ENCODE measurements at regions not wholly inside any gene's neighbourhood (a gene's known extent, or its start where the extent isn't known, plus 50 kb on each side); places are given as distances from the start of the nearest gene placed in this dataset.

GRCh38 chr3:102158080-102158740, 276.6 kb upstream of the ZPLD1 start:
- ChIA-PET POLR2A (no interaction called here), CTCF (no interaction called here)
- Histone ChIP-seq H3K4me1 (ENCODE audit: insufficient read depth, low read length) (no peaks in the 10 kb centered on the region), H3K27ac (ENCODE audit: low read depth, low read length) (no peak overlapping the region), H3K36me3 (ENCODE audit: insufficient read depth, low read length) (no peaks in the 10 kb centered on the region), H3K4me3 (ENCODE audit: low read length) (no peak overlapping the region), H3K27me3 (ENCODE audit: insufficient read depth, low read length, poor library complexity, severe bottlenecking) (no peaks in the 10 kb centered on the region), H3K9me3 (ENCODE audit: low read length) (no peaks in the 10 kb centered on the region)
- Mint-ChIP-seq H3K4me1 (peaks cover 3 to 5% (median 4%) of the 10 kb centered on the region in 3 donors), H3K27me3 (peaks cover 3 to 5% of the 10 kb centered on the region in 2 donors), H3K27ac (no peak overlapping the region), H3K36me3 (no peaks in the 10 kb centered on the region), H3K9me3 (no peaks in the 10 kb centered on the region), H3K4me3 (no peak overlapping the region)
- DNase-seq: no peak

GRCh38 chr3:102159810-102160451, 274.9 kb upstream of the ZPLD1 start:
- no peak overlapping the region for H3K27ac Mint-ChIP-seq
- no peak for DNase-seq
- H3K4me3 Mint-ChIP-seq: no peak overlapping the region
- no peaks in the 10 kb centered on the region for H3K36me3 Mint-ChIP-seq
- no peaks in the 10 kb centered on the region for H3K9me3 Mint-ChIP-seq
- no peaks in the 10 kb centered on the region for H3K36me3 ChIP-seq (ENCODE audit: insufficient read depth, low read length)
- H3K4me1 Mint-ChIP-seq: peaks cover 3 to 6% (median 6%) of the 10 kb centered on the region in 3 donors
- H3K4me1 ChIP-seq (ENCODE audit: insufficient read depth, low read length): no peaks in the 10 kb centered on the region
- H3K27me3 ChIP-seq (ENCODE audit: insufficient read depth, low read length, poor library complexity, severe bottlenecking): no peaks in the 10 kb centered on the region
- CTCF ChIA-PET: no interaction called here
- POLR2A ChIA-PET: no interaction called here
- H3K27ac ChIP-seq (ENCODE audit: low read depth, low read length): no peak overlapping the region
- no peak overlapping the region for H3K4me3 ChIP-seq (ENCODE audit: low read length)
- H3K9me3 ChIP-seq (ENCODE audit: low read length): no peaks in the 10 kb centered on the region
- peaks cover 0 to 3% of the 10 kb centered on the region in 2 donors for H3K27me3 Mint-ChIP-seq

GRCh38 chr3:102161384-102162006, 273.3 kb upstream of the ZPLD1 start:
- Histone ChIP-seq H3K4me1 (ENCODE audit: insufficient read depth, low read length) (no peaks in the 10 kb centered on the region), H3K36me3 (ENCODE audit: insufficient read depth, low read length) (no peaks in the 10 kb centered on the region), H3K9me3 (ENCODE audit: low read length) (no peaks in the 10 kb centered on the region), H3K4me3 (ENCODE audit: low read length) (no peak overlapping the region), H3K27ac (ENCODE audit: low read depth, low read length) (no peak overlapping the region), H3K27me3 (ENCODE audit: insufficient read depth, low read length, poor library complexity, severe bottlenecking) (no peaks in the 10 kb centered on the region)
- Mint-ChIP-seq H3K27me3 (peaks cover 0 to under 1% of the 10 kb centered on the region in 2 donors), H3K27ac (no peak overlapping the region), H3K36me3 (no peaks in the 10 kb centered on the region), H3K4me3 (no peak overlapping the region), H3K4me1 (peaks cover 3 to 6% (median 6%) of the 10 kb centered on the region in 3 donors), H3K9me3 (no peaks in the 10 kb centered on the region)
- DNase-seq: no peak
- POLR2A ChIA-PET: no interaction called here
- CTCF ChIA-PET: interaction anchor here (1.4 kb wide), 1 partner anchor 68 kb away, joined by 3 read pairs; no protein-coding TSS in a partner anchor

- H3K9me3 Mint-ChIP-seq: no peaks in the 10 kb centered on the region
- H3K27me3 Mint-ChIP-seq: no peaks in the 10 kb centered on the region
- no peak overlapping the region for H3K4me3 ChIP-seq (ENCODE audit: low read length)
- H3K4me1 Mint-ChIP-seq: peaks cover 3 to 6% (median 6%) of the 10 kb centered on the region in 3 donors
- H3K27me3 ChIP-seq (ENCODE audit: insufficient read depth, low read length, poor library complexity, severe bottlenecking): no peaks in the 10 kb centered on the region
- ChIA-PET POLR2A (no interaction called here), CTCF (interaction anchor here (1.4 kb wide), 1 partner anchor 67 kb away, joined by 3 read pairs; no protein-coding TSS in a partner anchor)
- no peaks in the 10 kb centered on the region for H3K36me3 ChIP-seq (ENCODE audit: insufficient read depth, low read length)
- no peak overlapping the region for H3K27ac ChIP-seq (ENCODE audit: low read depth, low read length)
- no peak for DNase-seq
- no peak overlapping the region for H3K27ac Mint-ChIP-seq
- H3K36me3 Mint-ChIP-seq: no peaks in the 10 kb centered on the region
- H3K4me1 ChIP-seq (ENCODE audit: insufficient read depth, low read length): no peaks in the 10 kb centered on the region
- H3K4me3 Mint-ChIP-seq: no peak overlapping the region
- no peaks in the 10 kb centered on the region for H3K9me3 ChIP-seq (ENCODE audit: low read length)
These were observed 272.6 kb upstream of the ZPLD1 start for GRCh38 chr3:102162251-102162650.

GRCh38 chr3:102163039-102163817, 271.6 kb upstream of the ZPLD1 start:
- Histone ChIP-seq H3K27ac (ENCODE audit: low read depth, low read length) (no peak overlapping the region), H3K4me1 (ENCODE audit: insufficient read depth, low read length) (no peaks in the 10 kb centered on the region), H3K36me3 (ENCODE audit: insufficient read depth, low read length) (no peaks in the 10 kb centered on the region), H3K9me3 (ENCODE audit: low read length) (no peaks in the 10 kb centered on the region), H3K27me3 (ENCODE audit: insufficient read depth, low read length, poor library complexity, severe bottlenecking) (no peaks in the 10 kb centered on the region), H3K4me3 (ENCODE audit: low read length) (no peak overlapping the region)
- ChIA-PET POLR2A (interaction anchor here (0.6 kb wide), 1 partner anchor 14 kb away, joined by 7 read pairs; no protein-coding TSS in a partner anchor), CTCF (no interaction called here)
- Mint-ChIP-seq H3K27me3 (no peaks in the 10 kb centered on the region), H3K27ac (peak overlapping the region in 2 of 8 donors; percentile 0), H3K4me3 (no peak overlapping the region), H3K9me3 (no peaks in the 10 kb centered on the region), H3K36me3 (no peaks in the 10 kb centered on the region), H3K4me1 (peaks cover 3 to 6% (median 6%) of the 10 kb centered on the region in 3 donors)
- no peak for DNase-seq

DNA sequence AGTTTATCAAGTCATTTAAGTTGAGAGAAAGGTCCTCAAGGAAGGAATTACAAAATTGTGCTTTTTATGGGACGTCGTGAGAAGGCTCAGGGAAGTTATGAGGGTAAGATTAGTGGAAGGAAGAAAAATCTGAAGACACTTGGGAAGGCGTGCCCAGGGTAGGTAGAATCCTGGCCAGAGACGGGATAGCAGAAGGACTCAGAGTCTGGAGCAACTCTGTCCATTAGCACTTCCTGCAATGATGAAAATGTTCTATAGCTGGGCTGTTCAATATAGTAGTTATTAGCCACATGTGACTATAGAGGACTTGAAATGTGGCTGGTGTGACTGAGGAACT, 271.0 kb upstream of the ZPLD1 start:
- Histone ChIP-seq H3K27me3 (ENCODE audit: insufficient read depth, low read length, poor library complexity, severe bottlenecking) (no peaks in the 10 kb centered on the region), H3K4me1 (ENCODE audit: insufficient read depth, low read length) (no peaks in the 10 kb centered on the region), H3K4me3 (ENCODE audit: low read length) (no peak overlapping the region), H3K27ac (ENCODE audit: low read depth, low read length) (no peak overlapping the region), H3K9me3 (ENCODE audit: low read length) (no peaks in the 10 kb centered on the region), H3K36me3 (ENCODE audit: insufficient read depth, low read length) (no peaks in the 10 kb centered on the region)
- ChIA-PET POLR2A (no interaction called here), CTCF (no interaction called here)
- Mint-ChIP-seq H3K36me3 (no peaks in the 10 kb centered on the region), H3K4me3 (no peak overlapping the region), H3K27me3 (no peaks in the 10 kb centered on the region), H3K4me1 (peaks cover 3 to 6% (median 6%) of the 10 kb centered on the region in 3 donors), H3K27ac (no peak overlapping the region), H3K9me3 (no peaks in the 10 kb centered on the region)
- DNase-seq: no peak

DNA sequence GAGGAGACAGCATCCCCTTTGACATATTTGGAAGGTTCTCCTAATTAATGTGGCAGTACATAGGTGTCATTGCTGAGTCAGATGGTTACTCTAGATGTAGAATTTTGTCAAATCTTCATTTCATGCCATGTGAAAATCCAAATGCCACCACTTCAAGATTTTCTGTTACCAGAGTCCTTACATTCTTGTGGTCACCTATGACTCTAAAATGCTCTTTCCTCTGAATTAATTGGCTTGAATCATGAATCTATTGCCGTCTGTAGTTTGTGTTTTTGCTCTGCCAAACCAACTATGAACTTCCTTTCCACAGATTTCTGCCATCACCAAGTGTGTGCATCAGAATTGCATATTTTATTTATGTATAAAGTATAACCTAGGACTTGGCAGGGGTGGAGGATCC, 269.4 kb upstream of the ZPLD1 start:
- no peak for DNase-seq
- Mint-ChIP-seq H3K4me1 (peaks cover 3 to 6% (median 6%) of the 10 kb centered on the region in 3 donors), H3K4me3 (no peak overlapping the region), H3K36me3 (no peaks in the 10 kb centered on the region), H3K27me3 (no peaks in the 10 kb centered on the region), H3K27ac (no peak overlapping the region), H3K9me3 (no peaks in the 10 kb centered on the region)
- Histone ChIP-seq H3K36me3 (ENCODE audit: insufficient read depth, low read length) (no peaks in the 10 kb centered on the region), H3K27ac (ENCODE audit: low read depth, low read length) (no peak overlapping the region), H3K27me3 (ENCODE audit: insufficient read depth, low read length, poor library complexity, severe bottlenecking) (no peaks in the 10 kb centered on the region), H3K4me3 (ENCODE audit: low read length) (no peak overlapping the region), H3K4me1 (ENCODE audit: insufficient read depth, low read length) (no peaks in the 10 kb centered on the region), H3K9me3 (ENCODE audit: low read length) (no peaks in the 10 kb centered on the region)
- POLR2A ChIA-PET: no interaction called here
- CTCF ChIA-PET: no interaction called here

DNA sequence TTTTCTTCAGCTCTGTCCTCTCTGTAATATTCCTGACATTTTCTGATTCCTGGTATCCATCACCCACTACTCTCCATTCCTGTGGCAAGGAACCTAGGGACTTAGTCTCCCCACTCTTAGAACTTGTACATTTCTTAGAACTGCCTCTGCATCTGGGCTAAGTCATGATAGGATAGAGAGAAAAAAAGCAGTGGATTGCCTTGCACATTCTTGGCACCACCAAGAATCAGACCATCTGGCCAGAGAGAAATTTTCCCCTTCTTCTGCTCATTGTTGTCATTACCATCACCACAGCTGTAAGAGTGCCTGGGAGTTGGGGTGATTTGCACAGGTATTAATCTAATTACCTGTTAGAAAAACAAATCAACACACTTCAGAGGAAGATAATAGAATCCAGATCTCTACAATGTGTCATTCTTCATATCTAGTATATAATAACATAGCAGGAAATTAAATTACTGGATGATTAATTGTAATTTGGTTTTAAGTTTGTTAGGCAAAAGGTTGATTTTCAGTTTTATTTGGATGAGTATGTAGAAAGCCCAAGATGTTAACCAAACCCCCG, 264.8 kb upstream of the ZPLD1 start:
- Histone ChIP-seq H3K27me3 (ENCODE audit: insufficient read depth, low read length, poor library complexity, severe bottlenecking) (no peaks in the 10 kb centered on the region), H3K4me3 (ENCODE audit: low read length) (no peak overlapping the region), H3K4me1 (ENCODE audit: insufficient read depth, low read length) (no peaks in the 10 kb centered on the region), H3K9me3 (ENCODE audit: low read length) (no peaks in the 10 kb centered on the region), H3K36me3 (ENCODE audit: insufficient read depth, low read length) (no peaks in the 10 kb centered on the region), H3K27ac (ENCODE audit: low read depth, low read length) (no peak overlapping the region)
- peaks cover 0 to 22% of the 10 kb centered on the region in 2 donors for H3K27me3 Mint-ChIP-seq
- peaks cover 0 to 2% (median 0%) of the 10 kb centered on the region in 3 donors for H3K36me3 Mint-ChIP-seq
- DNase-seq: no peak
- POLR2A ChIA-PET: no interaction called here
- CTCF ChIA-PET: no interaction called here
- no peaks in the 10 kb centered on the region for H3K9me3 Mint-ChIP-seq
- no peaks in the 10 kb centered on the region for H3K4me1 Mint-ChIP-seq
- no peak overlapping the region for H3K27ac Mint-ChIP-seq
- no peak overlapping the region for H3K4me3 Mint-ChIP-seq

Data from CD8-positive, alpha-beta memory T cell (primary cell).